ENCODE measurements at regions not wholly inside any gene's neighbourhood (a gene's known extent, or its start where the extent isn't known, plus 50 kb on each side); places are given as distances from the start of the nearest gene placed in this dataset.

DNA sequence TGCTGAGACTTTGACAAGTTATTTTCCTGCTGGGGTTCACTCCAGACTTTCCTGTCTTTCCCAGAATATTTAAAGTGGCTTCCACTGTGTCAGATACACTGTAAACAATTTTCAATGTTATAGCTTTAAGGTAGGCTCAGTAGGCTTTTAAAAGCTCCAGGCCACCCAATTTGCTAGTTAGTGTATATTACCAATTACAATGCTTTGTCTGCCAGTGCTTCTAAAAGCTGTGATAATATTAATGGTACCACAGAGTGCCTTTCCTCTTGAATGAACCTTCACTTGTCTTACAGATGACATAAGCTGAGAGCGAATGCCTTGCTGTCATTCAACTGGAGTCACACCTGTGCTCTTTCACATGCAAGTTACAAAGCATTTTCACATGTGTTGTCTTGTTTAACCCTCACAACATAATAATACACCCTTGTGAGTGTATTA lies 239.7 kb upstream of the HTR2A start:
- TF ChIP-seq, protein P1, sequence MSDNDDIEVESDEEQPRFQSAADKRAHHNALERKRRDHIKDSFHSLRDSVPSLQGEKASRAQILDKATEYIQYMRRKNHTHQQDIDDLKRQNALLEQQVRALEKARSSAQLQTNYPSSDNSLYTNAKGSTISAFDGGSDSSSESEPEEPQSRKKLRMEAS (IDR thresholded peaks at IDR 0.05), result no peak
- no peak for TF ChIP-seq SUZ12 (IDR thresholded peaks at IDR 0.05; ENCODE audit: low read depth, low read length)
- TF ChIP-seq, protein P2, sequence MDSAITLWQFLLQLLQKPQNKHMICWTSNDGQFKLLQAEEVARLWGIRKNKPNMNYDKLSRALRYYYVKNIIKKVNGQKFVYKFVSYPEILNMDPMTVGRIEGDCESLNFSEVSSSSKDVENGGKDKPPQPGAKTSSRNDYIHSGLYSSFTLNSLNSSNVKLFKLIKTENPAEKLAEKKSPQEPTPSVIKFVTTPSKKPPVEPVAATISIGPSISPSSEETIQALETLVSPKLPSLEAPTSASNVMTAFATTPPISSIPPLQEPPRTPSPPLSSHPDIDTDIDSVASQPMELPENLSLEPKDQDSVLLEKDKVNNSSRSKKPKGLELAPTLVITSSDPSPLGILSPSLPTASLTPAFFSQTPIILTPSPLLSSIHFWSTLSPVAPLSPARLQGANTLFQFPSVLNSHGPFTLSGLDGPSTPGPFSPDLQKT (CRISPR knock-in tag; IDR thresholded peaks at IDR 0.05; ENCODE audit: borderline replicate concordance), result no peak
- TF ChIP-seq, protein P3, sequence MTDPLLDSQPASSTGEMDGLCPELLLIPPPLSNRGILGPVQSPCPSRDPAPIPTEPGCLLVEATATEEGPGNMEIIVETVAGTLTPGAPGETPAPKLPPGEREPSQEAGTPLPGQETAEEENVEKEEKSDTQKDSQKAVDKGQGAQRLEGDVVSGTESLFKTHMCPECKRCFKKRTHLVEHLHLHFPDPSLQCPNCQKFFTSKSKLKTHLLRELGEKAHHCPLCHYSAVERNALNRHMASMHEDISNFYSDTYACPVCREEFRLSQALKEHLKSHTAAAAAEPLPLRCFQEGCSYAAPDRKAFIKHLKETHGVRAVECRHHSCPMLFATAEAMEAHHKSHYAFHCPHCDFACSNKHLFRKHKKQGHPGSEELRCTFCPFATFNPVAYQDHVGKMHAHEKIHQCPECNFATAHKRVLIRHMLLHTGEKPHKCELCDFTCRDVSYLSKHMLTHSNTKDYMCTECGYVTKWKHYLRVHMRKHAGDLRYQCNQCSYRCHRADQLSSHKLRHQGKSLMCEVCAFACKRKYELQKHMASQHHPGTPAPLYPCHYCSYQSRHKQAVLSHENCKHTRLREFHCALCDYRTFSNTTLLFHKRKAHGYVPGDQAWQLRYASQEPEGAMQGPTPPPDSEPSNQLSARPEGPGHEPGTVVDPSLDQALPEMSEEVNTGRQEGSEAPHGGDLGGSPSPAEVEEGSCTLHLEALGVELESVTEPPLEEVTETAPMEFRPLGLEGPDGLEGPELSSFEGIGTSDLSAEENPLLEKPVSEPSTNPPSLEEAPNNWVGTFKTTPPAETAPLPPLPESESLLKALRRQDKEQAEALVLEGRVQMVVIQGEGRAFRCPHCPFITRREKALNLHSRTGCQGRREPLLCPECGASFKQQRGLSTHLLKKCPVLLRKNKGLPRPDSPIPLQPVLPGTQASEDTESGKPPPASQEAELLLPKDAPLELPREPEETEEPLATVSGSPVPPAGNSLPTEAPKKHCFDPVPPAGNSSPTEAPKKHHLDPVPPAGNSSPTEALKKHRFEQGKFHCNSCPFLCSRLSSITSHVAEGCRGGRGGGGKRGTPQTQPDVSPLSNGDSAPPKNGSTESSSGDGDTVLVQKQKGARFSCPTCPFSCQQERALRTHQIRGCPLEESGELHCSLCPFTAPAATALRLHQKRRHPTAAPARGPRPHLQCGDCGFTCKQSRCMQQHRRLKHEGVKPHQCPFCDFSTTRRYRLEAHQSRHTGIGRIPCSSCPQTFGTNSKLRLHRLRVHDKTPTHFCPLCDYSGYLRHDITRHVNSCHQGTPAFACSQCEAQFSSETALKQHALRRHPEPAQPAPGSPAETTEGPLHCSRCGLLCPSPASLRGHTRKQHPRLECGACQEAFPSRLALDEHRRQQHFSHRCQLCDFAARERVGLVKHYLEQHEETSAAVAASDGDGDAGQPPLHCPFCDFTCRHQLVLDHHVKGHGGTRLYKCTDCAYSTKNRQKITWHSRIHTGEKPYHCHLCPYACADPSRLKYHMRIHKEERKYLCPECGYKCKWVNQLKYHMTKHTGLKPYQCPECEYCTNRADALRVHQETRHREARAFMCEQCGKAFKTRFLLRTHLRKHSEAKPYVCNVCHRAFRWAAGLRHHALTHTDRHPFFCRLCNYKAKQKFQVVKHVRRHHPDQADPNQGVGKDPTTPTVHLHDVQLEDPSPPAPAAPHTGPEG (CRISPR knock-in tag; IDR thresholded peaks at IDR 0.05), result no peak
- TF ChIP-seq HOXA9 (CRISPR knock-in tag; IDR thresholded peaks at IDR 0.05; ENCODE audit: borderline replicate concordance), result no peak
- TF ChIP-seq SMC3 (IDR thresholded peaks at IDR 0.05; ENCODE audit: low read length), result no peak
- TF ChIP-seq POLR2AphosphoS5 (IDR thresholded peaks at IDR 0.05; ENCODE audit: low read depth, low read length), result no peak
- TF ChIP-seq, protein P4, sequence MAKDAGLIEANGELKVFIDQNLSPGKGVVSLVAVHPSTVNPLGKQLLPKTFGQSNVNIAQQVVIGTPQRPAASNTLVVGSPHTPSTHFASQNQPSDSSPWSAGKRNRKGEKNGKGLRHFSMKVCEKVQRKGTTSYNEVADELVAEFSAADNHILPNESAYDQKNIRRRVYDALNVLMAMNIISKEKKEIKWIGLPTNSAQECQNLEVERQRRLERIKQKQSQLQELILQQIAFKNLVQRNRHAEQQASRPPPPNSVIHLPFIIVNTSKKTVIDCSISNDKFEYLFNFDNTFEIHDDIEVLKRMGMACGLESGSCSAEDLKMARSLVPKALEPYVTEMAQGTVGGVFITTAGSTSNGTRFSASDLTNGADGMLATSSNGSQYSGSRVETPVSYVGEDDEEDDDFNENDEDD (CRISPR knock-in tag; IDR thresholded peaks at IDR 0.05; ENCODE audit: borderline replicate concordance), result no peak
- TF ChIP-seq FOXA1 (IDR thresholded peaks at IDR 0.05), result no peak
- no peak for TF ChIP-seq FOXA1 (CRISPR knock-in tag; IDR thresholded peaks at IDR 0.05)
- TF ChIP-seq SP4 (CRISPR knock-in tag; IDR thresholded peaks at IDR 0.05), result no peak
- no peak for TF ChIP-seq ZNF256 (CRISPR knock-in tag; conservative IDR thresholded peaks at IDR 0.05)

All from HepG2 (cell line).